ENCODE measurements at regions not wholly inside any gene's neighbourhood (a gene's known extent, or its start where the extent isn't known, plus 50 kb on each side); places are given as distances from the start of the nearest gene placed in this dataset.

GRCh38 chr10:121368347-121369025 is 229.8 kb downstream of the FGFR2 start:
- no peaks in the 10 kb centered on the region for H3K36me3 ChIP-seq
- no peak overlapping the region for H3K27ac ChIP-seq
- TF ChIP-seq CTCF (IDR thresholded peaks at IDR 0.05 in 4 of 5, conservative IDR thresholded peaks at IDR 0.05 in 1 of 5): no peak
- no peak for TF ChIP-seq POLR2A (IDR thresholded peaks at IDR 0.05)
- H3K4me1 ChIP-seq: no peaks in the 10 kb centered on the region
- no peak for ATAC-seq
- no peaks in the 10 kb centered on the region for H3K9me3 ChIP-seq
- no peak for DNase-seq
- intact Hi-C loops (cut with DNase I; ENCODE audit: low total_unique reads): no loop called here
- H3K27me3 ChIP-seq: no peaks in the 10 kb centered on the region
- H3K4me3 ChIP-seq: no peak overlapping the region
- in situ Hi-C loops (cut with MboI; ENCODE audit: low sequenced_read_pairs in 4 of 4): no loop called here

DNA sequence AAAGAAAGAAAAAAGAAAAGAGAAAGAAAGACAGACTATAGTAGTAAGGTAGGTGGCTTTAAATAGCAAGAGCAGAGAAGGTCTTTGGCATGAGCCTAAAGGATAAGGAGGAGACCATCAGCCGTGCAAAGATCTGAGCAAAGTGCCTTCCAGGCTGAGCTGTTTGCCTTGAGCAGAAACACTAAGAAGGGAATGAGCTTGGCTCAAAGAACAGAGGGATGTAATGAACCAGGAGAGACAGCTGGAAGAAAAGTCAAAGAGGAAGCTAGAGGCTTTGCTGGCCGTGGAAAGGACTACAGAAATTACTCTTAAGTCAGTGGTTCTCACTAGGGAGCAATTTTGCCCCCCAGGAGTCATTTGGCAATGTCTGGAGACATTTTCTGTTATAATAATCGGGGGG is 228.6 kb downstream of the FGFR2 start:
- Histone ChIP-seq H3K27me3 (no peaks in the 10 kb centered on the region), H3K4me1 (no peaks in the 10 kb centered on the region), H3K9me3 (no peaks in the 10 kb centered on the region), H3K27ac (no peak overlapping the region), H3K4me3 (no peak overlapping the region), H3K36me3 (no peaks in the 10 kb centered on the region)
- ATAC-seq (no peak), DNase-seq (no peak)
- intact Hi-C loops (cut with DNase I; ENCODE audit: low total_unique reads) (no loop called here), in situ Hi-C loops (cut with MboI; ENCODE audit: low sequenced_read_pairs in 4 of 4) (no loop called here)
- no peak for TF ChIP-seq CTCF (IDR thresholded peaks at IDR 0.05 in 4 of 5, conservative IDR thresholded peaks at IDR 0.05 in 1 of 5)
- TF ChIP-seq POLR2A (IDR thresholded peaks at IDR 0.05): no peak

DNA sequence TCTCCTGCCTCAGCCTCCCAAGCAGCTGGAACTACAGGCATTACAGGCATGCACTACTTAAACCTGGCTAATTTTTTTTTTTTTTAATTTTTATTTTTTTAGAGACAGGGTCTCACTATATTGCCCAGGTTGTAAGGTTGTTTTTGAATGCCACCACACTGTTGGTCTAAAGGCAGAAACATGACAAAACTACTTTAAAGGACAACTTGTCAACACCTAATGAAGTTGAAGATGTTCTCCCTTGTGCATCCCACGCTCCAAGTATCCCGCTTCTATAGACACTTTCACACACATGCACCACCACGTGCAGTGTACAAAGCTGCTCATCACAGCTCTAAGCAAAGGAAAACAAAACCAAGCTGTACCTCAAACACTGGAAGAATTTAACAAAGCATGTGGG is 226.4 kb downstream of the FGFR2 start:
- Histone ChIP-seq H3K27ac (no peak overlapping the region), H3K4me3 (no peak overlapping the region), H3K4me1 (no peaks in the 10 kb centered on the region), H3K9me3 (no peaks in the 10 kb centered on the region), H3K36me3 (no peaks in the 10 kb centered on the region), H3K27me3 (no peaks in the 10 kb centered on the region)
- in situ Hi-C loops (cut with MboI; ENCODE audit: low sequenced_read_pairs in 4 of 4): no loop called here
- DNase-seq (no peak), ATAC-seq (no peak)
- intact Hi-C loops (cut with DNase I; ENCODE audit: low total_unique reads): no loop called here
- TF ChIP-seq POLR2A (IDR thresholded peaks at IDR 0.05): no peak
- no peak for TF ChIP-seq CTCF (IDR thresholded peaks at IDR 0.05 in 4 of 5, conservative IDR thresholded peaks at IDR 0.05 in 1 of 5)

DNA sequence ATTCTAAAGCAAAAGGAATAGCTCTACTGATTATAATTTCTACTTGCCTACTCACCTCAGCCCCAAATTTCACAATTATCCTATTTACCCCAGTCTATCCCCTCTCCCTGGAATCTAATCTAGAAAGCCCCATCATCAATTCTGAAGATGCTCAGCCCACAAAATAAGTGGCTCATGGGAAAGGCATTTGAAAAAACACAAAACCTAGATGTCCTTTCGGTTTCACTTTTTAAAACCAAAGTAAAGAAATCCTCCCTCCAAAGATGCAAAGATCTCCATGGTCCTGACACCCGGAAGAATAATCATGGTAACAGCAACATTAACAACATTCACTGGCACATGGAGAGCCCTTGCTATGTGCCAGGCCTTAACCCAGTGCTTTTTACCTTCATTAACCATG is 224.8 kb downstream of the FGFR2 start:
- ATAC-seq (no peak), DNase-seq (no peak)
- intact Hi-C loops (cut with DNase I; ENCODE audit: low total_unique reads) (no loop called here), in situ Hi-C loops (cut with MboI; ENCODE audit: low sequenced_read_pairs in 4 of 4) (no loop called here)
- TF ChIP-seq CTCF (IDR thresholded peaks at IDR 0.05 in 4 of 5, conservative IDR thresholded peaks at IDR 0.05 in 1 of 5) (no peak), POLR2A (IDR thresholded peaks at IDR 0.05) (no peak)
- no peaks in the 10 kb centered on the region for H3K36me3 ChIP-seq
- no peak overlapping the region for H3K4me3 ChIP-seq
- H3K27ac ChIP-seq: no peak overlapping the region
- H3K4me1 ChIP-seq: no peaks in the 10 kb centered on the region
- H3K9me3 ChIP-seq: no peaks in the 10 kb centered on the region
- H3K27me3 ChIP-seq: no peaks in the 10 kb centered on the region

- TF ChIP-seq POLR2A (IDR thresholded peaks at IDR 0.05) (no peak), CTCF (IDR thresholded peaks at IDR 0.05 in 4 of 5, conservative IDR thresholded peaks at IDR 0.05 in 1 of 5) (no peak)
- in situ Hi-C loops (cut with MboI; ENCODE audit: low sequenced_read_pairs in 4 of 4) (no loop called here), intact Hi-C loops (cut with DNase I; ENCODE audit: low total_unique reads) (no loop called here)
- Histone ChIP-seq H3K9me3 (no peaks in the 10 kb centered on the region), H3K4me1 (no peaks in the 10 kb centered on the region), H3K27ac (no peak overlapping the region), H3K27me3 (no peaks in the 10 kb centered on the region), H3K36me3 (no peaks in the 10 kb centered on the region), H3K4me3 (no peak overlapping the region)
- no peak for ATAC-seq
- no peak for DNase-seq
Observed at GRCh38 chr10:121374121-121374520, 224.1 kb downstream of the FGFR2 start.

All from gastrocnemius medialis (tissue), 4 donors.